LNCaP clone FGC (cell line): ENCODE measurements at regions not wholly inside any gene's neighbourhood (a gene's known extent, or its start where the extent isn't known, plus 50 kb on each side); places are given as distances from the start of the nearest gene placed in this dataset.

Experiments used
- DNase-seq: peaks from one replicate; pipeline ENCODE4 v3.0.0-alpha.2; 2011; ENCODE audit warnings: low read depth
- H3K4me3 ChIP-seq: 2 replicates; pipeline ENCODE4 v1.5.1; 2011; ENCODE audit warnings: mild to moderate bottlenecking, low read depth, low read length, control low read depth
- TF ChIP-seq, protein P1 (sequence below): IDR thresholded peaks from 2 replicates; pipeline ENCODE4 v1.5.1; 2012; ENCODE audit warnings: mild to moderate bottlenecking; ENCODE audit not compliant: control insufficient read depth, insufficient read depth; ENCODE audit errors: extremely low read depth

- no peak for DNase-seq
- TF ChIP-seq, protein P1, sequence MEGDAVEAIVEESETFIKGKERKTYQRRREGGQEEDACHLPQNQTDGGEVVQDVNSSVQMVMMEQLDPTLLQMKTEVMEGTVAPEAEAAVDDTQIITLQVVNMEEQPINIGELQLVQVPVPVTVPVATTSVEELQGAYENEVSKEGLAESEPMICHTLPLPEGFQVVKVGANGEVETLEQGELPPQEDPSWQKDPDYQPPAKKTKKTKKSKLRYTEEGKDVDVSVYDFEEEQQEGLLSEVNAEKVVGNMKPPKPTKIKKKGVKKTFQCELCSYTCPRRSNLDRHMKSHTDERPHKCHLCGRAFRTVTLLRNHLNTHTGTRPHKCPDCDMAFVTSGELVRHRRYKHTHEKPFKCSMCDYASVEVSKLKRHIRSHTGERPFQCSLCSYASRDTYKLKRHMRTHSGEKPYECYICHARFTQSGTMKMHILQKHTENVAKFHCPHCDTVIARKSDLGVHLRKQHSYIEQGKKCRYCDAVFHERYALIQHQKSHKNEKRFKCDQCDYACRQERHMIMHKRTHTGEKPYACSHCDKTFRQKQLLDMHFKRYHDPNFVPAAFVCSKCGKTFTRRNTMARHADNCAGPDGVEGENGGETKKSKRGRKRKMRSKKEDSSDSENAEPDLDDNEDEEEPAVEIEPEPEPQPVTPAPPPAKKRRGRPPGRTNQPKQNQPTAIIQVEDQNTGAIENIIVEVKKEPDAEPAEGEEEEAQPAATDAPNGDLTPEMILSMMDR: no peak
- no peak overlapping the region for H3K4me3 ChIP-seq
Measured at GRCh38 chr3:187902041-187902471, 156.8 kb upstream of the BCL6 start.

GRCh38 chr3:187902936-187903335 lies 157.7 kb upstream of the BCL6 start:
- DNase-seq: no peak
- no peak overlapping the region for H3K4me3 ChIP-seq
- TF ChIP-seq, protein P1: no peak

- no peak overlapping the region for H3K4me3 ChIP-seq
- TF ChIP-seq, protein P1: no peak
- DNase-seq: no peak
Measured at GRCh38 chr3:187903697-187904096, 158.4 kb upstream of the BCL6 start.

DNA sequence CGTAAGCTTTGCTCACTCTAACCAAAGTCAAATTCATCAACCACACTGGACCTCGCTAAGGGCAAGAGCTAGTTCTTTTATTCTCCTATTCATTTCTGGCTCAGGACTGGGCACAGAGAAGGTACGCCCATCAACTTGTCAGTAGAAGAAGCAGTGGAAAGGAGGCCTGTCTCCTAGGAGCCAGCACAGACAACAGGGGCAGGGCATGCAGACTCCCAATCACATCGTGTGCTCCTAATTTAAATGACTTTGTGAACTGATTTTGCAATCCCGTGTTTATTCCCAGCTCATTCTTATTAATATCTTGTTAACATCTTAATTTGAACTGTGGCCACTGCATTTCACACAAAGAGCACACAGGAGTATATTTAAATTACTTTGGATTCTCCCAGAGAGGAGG lies 161.1 kb upstream of the BCL6 start:
- H3K4me3 ChIP-seq: no peak overlapping the region
- no peak for DNase-seq
- TF ChIP-seq, protein P1: no peak

DNA sequence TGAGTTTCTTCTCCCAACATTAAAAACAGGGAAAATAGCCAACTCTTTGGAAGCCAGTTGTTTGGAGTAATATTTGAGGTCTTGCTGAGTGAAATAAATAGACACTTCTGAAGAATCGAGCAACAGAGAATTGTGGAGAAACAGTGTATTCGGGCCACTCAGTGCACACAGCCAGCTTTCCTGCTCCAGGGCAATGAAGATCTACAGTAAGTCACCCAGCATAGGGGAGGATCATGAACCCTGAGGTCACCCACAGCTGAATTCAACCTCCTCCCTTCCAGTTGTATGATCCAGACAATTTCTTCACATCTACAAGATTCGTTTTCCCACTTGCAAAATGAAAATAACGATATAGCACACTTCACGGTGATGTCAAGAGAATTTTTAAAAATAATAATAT lies 161.7 kb upstream of the BCL6 start:
- H3K4me3 ChIP-seq: no peak overlapping the region
- TF ChIP-seq, protein P1: no peak
- DNase-seq: no peak

GRCh38 chr3:187909866-187910265 lies 164.6 kb upstream of the BCL6 start:
- DNase-seq: no peak
- no peak overlapping the region for H3K4me3 ChIP-seq
- TF ChIP-seq, protein P1: no peak

- DNase-seq: no peak
- TF ChIP-seq, protein P1: no peak
- H3K4me3 ChIP-seq: no peak overlapping the region
Measured at GRCh38 chr3:187912007-187912406, 166.7 kb upstream of the BCL6 start.
